Hindlimb muscle (tissue), 1 donor: ENCODE measurements at regions not wholly inside any gene's neighbourhood (a gene's known extent, or its start where the extent isn't known, plus 50 kb on each side); places are given as distances from the start of the nearest gene placed in this dataset.

Experiments used
- DNase-seq: peaks from one replicate; pipeline ENCODE4 v3.0.0-alpha.2; 2013

GRCh38 chr3:106715286-106715685 lies 662.0 kb upstream of the CCDC54 start:
- no peak for DNase-seq

DNA sequence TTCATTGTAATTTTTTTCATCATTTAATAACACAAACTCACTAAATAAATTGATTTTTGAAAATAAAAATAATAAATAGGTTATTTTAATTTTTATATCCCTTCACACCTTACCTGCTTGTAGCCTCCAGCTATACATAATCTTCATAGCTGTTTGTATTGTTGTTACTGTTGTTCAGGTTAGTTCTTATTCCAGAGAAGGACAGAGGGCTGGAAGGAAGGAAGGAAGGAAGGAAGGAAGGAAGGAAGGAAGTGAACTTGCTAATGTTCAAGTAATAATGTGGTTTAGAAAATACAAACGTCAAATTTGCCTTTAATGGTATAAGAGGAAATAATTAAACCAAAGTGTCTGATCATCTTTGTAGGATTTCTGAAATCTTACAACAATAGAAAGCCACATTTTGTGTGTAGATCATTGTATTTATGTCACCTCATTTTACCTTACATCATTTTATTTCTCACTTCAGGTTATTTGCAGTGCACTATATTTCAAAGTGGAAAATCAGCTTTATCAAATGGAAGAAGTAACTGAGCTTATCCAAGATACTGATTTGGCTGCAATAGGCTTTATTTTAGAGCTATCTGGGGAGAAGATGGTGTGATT lies 660.0 kb upstream of the CCDC54 start:
- no peak for DNase-seq

DNA sequence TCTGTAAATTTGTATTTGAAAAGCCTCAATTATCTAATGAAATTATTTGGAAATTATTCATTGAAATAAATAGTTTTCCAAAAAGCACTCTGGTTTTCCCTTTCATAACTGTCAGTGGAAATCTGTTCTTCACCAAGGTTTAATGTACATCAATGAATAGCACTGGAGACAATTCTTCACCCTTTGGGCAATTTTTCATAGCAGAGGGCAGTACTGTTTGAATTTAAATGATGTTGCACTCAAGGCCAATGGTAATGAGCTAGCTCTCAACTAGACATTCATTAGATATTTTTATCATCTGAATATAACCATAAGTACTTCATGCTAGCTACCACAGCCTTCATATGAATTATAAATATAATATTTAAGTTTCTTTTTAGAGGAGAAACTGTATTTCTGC lies 658.2 kb upstream of the CCDC54 start:
- no peak for DNase-seq

- no peak for DNase-seq
These were observed 657.7 kb upstream of the CCDC54 start for GRCh38 chr3:106719583-106719982.

DNA sequence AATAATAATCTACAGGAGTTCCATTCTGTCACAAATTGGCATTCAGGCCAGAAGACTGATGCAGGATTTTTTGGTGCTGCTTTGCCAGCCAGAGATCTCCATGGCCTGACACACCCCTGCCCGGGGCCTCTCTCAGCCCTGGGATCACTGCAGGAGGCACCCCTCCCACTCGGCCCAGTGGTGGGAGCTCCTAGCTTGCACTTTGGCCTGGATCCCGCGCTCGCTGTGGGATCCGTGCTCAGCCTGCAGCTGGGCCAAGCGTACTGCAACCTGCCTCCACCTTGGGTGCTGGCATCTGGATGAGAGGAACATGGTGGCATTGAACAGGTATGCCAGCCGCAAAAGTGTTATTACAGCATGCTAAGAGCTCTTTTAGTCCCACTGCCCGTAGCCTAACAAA lies 656.7 kb upstream of the CCDC54 start:
- DNase-seq, result no peak

- DNase-seq, result no peak
These were observed 651.7 kb upstream of the CCDC54 start for GRCh38 chr3:106725566-106725965.

DNA sequence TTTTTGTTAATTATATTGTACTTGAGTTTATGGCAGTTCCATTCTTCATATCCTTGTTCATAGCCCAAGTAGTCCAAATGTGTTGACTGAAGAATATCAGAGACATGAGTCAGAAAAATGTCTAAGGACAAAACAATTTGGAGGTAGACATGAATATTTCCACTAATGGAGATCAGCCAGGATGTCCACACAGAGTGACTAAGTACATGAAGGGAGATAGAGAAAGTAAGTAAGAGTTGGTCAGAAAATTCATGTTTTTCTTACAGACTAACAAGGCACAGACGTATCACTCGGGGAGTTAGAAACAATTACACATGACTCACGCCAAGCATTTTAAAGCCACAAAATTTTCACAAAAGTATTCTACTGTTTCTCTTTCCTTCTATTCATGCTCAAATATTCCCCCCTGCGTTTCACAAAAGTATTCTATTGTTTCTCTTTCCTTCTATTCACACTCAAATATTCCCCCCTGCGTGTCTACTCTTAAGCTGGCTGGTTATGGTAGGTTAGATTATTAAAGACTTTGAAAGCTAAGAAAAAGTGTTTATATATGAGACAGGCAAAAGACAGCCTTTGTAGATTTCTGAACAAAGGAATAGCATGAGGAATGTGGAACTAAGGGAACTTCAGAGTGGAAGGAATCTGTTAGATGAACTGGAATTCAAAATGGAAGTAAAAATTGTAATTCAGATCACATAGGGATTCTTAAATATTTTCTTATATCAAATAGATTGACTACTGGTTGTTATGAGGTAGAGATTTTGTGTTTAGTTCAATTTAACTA lies 648.7 kb upstream of the CCDC54 start:
- DNase-seq, result no peak

- DNase-seq, result no peak
These were observed 647.8 kb upstream of the CCDC54 start for GRCh38 chr3:106729481-106729880.

DNA sequence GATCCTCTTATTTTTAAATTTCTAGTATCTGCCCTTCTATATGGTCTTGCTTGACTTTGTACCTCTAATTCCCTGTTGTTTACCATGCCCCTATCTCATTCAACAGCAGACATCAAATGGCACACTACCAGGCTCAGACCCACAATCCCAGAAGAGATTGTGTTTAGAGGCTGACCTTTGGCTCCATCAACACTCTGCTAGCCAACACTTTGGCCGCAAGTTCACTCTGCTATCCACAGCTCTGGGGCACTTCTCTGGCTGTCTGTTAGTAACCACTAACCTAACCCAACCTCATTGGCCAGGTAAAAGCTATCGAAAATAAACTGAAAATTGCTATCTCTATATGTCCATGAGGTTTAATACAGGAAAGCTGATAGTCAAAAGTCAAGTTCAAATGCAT lies 646.0 kb upstream of the CCDC54 start:
- DNase-seq, result no peak

GRCh38 chr3:106734712-106735111 lies 642.5 kb upstream of the CCDC54 start:
- no peak for DNase-seq

- DNase-seq, result no peak
These were observed 640.0 kb upstream of the CCDC54 start for GRCh38 chr3:106737265-106737664.

GRCh38 chr3:106740116-106740515 lies 637.1 kb upstream of the CCDC54 start:
- DNase-seq, result no peak

DNA sequence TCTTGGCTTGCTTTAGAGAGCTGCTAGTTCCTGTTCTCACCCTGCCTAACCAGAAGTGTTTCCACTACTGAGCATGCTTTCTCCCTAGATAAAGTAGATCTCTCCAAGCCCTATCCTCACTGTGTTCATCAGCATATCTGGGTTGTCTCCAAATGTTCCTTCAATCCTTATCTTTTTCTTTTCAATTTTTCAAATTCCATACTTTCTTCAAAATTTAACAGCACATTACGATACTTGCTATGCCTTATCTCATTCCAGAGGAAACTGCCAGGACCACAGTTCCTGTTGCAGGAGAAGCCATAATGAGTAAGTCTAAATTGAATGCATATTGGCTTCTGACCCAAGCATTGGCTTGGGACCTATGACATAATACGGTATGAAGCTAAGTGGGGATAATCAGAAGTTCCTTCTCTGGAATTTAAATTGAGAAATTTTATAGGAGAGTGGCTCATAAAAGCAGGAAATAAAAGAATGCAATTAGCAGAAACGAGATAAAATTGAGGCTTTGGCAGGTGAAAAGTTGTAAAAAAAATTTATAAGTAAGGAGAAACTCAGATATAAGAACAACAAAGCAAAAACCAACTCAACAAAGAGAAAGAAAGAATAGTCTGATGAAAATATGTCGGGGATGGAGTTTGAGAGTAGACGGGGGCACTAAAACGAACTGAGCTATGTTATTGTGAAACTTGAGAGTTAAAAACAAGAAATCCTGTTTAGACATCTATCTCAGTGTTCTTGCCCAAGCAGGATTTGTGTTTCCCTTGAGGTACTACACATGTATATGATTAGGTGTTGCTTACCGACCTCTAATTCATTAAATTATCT lies 631.7 kb upstream of the CCDC54 start:
- DNase-seq, result no peak

- DNase-seq, result no peak
These were observed 631.0 kb upstream of the CCDC54 start for GRCh38 chr3:106746286-106746685.

GRCh38 chr3:106748472-106749262 lies 628.6 kb upstream of the CCDC54 start:
- no peak for DNase-seq

GRCh38 chr3:106750092-106750491 lies 627.1 kb upstream of the CCDC54 start:
- DNase-seq, result no peak

GRCh38 chr3:106755336-106755735 lies 621.9 kb upstream of the CCDC54 start:
- DNase-seq, result no peak

GRCh38 chr3:106756901-106757300 lies 620.3 kb upstream of the CCDC54 start:
- no peak for DNase-seq

DNA sequence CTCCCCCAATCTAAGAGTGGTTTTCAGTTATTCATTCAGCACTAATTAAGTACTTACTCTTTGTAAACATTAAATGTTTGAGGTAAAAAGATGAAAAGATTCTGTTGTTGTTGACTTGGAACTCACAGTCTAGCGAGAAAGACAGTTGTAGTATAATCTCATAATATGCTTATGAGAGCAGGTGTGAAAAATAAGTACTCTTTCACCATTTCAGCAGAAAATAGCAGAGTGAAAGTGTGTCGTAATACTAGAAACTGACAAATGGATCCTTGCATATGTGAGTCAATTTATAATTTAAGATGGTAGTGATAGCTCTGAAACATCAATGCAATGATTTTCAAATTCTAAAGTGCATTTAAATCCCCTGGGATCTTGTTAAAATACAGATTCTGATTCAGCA lies 618.8 kb upstream of the CCDC54 start:
- DNase-seq, result no peak

DNA sequence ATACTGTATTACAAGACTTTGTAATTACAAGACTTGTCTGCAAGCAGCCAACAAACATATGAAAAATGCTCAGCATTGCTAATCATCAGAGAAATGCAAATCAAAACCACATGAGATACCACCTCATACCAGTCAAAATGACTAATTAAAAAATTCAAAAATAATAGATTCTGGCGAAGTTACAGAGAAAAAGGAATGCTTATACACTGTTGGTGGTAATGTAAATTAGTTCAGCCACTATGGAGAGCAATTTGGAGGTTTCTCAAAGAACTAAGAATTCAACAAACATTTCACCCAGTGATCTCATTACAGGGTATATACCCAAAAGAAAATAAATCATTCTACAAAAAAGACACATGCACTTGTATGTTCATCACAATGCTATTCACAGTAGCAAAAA lies 617.5 kb upstream of the CCDC54 start:
- no peak for DNase-seq

DNA sequence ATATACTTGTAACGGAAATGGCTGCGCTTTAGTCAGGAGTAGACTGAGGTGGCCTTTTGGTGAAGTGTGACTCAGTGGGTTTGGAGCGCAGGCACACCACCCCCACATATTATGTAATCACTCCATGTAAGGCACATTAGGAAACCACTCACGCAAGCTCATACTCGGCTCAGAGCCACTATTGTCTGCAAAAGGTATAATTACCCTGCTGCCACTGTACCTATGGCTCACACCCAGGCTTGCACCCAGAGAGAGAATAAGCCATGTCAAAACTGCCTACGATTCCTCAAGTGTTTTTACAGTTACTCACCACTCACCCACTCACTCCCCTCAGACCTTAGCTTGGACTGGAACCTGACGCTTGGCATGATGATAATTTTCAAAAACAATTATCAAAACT lies 611.9 kb upstream of the CCDC54 start:
- no peak for DNase-seq

- DNase-seq, result no peak
These were observed 608.2 kb upstream of the CCDC54 start for GRCh38 chr3:106768941-106769480.

- no peak for DNase-seq
These were observed 603.4 kb upstream of the CCDC54 start for GRCh38 chr3:106773795-106774194.
